ENCODE measurements at regions not wholly inside any gene's neighbourhood (a gene's known extent, or its start where the extent isn't known, plus 50 kb on each side); places are given as distances from the start of the nearest gene placed in this dataset.

DNA sequence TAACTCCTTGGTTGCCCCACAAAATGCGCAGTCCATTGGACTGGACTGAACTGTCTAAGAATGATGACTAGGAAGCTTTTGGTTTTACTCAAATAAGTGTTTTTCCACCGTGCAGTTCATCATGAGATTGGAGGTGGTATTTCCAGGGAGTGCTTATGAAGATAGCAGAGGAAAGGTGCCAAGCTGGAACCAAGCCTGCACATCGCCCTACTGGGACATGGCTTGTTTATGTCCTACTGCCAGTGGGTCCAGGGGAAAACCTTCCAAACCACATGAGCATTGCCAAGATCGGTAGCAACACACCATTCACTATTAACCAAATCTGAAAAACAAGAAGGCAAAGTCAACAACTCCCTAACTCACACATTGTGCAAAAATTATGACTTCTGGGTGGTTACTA lies 54.7 kb upstream of the DSCAM start:
- no peak for DNase-seq (ENCODE audit: low read depth in 4 of 4, low spot score in 1 of 4)

DNA sequence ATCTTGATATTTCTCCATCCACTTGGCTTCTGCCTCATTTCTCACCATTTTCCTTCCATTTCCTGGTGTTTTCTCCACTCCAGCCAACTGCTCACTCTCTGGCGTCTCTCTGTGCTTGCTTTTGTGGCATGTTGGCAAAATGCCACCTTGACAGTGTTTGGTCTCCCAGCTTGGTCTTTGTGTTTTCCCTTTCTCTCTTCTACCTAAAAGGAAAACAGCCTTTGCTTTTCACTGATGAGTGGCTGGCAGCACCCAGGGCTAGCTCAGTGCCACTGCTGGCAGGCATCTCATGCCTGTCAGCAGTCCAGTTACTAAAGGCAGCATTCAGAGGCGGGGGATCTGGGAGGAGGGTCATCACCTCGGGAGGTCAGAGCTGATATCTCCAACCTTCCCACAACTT lies 55.3 kb upstream of the DSCAM start:
- DNase-seq (ENCODE audit: low read depth in 4 of 4, low spot score in 1 of 4) = no peak

DNA sequence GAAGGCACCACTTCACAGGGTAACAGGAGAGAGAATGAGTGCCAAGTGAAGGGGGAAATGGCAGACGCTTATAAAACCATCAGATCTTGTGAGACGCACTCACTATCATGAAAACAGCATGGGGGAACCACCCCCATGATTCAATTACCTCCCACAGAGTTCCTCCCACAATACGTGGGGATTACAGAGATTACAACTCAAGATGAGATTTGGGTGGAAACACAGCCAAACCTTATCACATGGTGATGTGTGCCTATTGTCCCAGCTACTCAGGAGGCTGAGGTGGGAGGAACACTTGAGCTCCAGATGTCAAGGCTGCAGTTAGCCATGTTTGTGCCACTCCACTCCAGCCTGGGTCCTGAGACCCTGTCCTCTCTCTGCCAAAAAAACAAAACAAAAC lies 56.0 kb upstream of the DSCAM start:
- DNase-seq (ENCODE audit: low read depth in 4 of 4, low spot score in 1 of 4) = no peak

DNA sequence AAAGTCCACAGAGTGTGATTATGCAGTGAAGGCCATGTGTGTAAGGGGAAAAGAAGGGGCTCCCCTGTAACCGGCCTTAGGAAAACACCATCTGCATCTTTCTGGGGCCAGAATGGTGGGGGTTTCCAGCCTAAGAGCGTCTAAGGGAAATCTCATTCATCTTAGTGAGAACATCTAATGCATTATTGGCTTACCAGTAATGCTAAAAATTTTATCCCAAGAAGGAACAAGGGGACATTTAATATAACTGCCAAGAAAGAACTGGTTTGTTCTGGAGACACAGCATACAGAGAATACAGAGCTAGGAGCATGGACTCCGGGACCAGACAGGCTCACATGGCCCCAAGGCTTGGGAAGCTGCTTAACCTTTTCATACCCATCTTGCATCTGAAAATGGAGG lies 58.3 kb upstream of the DSCAM start:
- no peak for DNase-seq (ENCODE audit: low read depth in 4 of 4, low spot score in 1 of 4)

- DNase-seq (ENCODE audit: low read depth in 4 of 4, low spot score in 1 of 4) = no peak
These were observed 65.4 kb upstream of the DSCAM start for GRCh38 chr21:40912375-40912774.

GRCh38 chr21:40915114-40915513 lies 68.2 kb upstream of the DSCAM start:
- DNase-seq (ENCODE audit: low read depth in 4 of 4, low spot score in 1 of 4) = no peak

GRCh38 chr21:40923407-40923806 lies 76.4 kb upstream of the DSCAM start:
- DNase-seq (ENCODE audit: low read depth in 4 of 4, low spot score in 1 of 4) = no peak

DNA sequence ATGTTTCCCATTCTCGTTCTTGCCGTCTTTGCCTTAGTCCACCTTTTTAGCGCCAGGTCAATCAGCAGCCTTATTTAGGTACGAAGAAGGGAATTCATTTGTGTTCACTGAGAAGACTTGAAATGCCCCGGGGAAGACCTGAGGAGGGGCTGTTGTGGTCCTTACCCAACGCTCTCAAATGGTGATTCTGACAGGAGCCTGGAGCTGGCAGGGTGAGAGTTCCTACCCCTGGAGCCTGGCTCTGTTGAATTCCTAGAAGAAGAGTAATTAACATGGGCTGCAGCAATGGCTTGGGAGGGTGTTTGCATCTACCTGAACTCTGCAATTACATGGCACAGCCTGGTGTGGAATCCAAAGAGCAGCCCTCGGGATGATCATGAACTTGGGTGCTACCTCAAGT lies 76.9 kb upstream of the DSCAM start:
- no peak for DNase-seq (ENCODE audit: low read depth in 4 of 4, low spot score in 1 of 4)

GRCh38 chr21:40924641-40925040 lies 77.7 kb upstream of the DSCAM start:
- no peak for DNase-seq (ENCODE audit: low read depth in 4 of 4, low spot score in 1 of 4)

DNA sequence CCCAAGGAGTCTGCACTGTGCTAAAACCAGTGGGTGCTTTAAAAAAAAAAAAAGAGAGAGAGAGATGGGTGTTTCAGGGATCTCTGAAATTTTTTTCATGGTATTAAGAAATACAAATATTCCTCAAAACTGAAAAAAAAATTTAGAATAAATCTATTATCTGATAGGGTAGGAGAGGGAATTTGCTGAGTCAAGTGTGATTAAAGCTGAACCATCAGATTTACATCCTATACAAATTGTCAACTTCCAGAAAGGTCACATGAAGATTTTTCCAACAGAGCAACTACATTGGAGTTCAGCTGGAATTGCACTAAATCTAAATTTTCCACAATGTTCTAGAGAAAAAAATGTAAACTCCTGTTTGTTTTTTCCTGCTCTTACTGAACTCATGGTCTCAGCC lies 79.3 kb upstream of the DSCAM start:
- no peak for DNase-seq (ENCODE audit: low read depth in 4 of 4, low spot score in 1 of 4)

GRCh38 chr21:40929833-40930232 lies 82.9 kb upstream of the DSCAM start:
- no peak for DNase-seq (ENCODE audit: low read depth in 4 of 4, low spot score in 1 of 4)

GRCh38 chr21:40931197-40931596 lies 84.2 kb upstream of the DSCAM start:
- DNase-seq (ENCODE audit: low read depth in 4 of 4, low spot score in 1 of 4) = no peak

- DNase-seq (ENCODE audit: low read depth in 4 of 4, low spot score in 1 of 4) = no peak
These were observed 89.2 kb upstream of the DSCAM start for GRCh38 chr21:40936178-40936577.

DNA sequence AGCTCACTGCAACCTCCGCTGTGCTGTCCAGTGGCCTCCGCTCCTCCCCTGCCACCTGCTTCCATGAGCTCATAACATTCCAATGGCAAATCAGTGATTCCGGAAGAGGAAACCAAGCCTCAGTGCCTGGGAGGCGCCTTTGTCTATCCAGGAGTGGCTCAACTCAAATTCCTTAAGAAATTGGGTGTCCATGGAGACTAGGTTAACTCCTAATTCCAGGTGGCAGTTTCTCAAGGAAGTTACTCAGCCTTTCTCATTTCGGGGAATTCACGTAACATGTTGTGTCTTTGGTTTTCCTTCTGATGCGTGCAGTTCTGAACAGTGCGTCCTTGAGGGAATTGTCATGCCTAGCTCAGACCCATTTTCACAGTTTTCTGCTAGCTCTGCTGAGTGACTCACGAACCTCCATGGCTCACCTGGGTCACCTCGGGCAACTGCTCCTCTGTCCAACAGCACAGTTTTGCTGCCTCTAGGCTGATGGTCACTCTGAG lies 89.9 kb upstream of the DSCAM start:
- no peak for DNase-seq (ENCODE audit: low read depth in 4 of 4, low spot score in 1 of 4)

GRCh38 chr21:40938078-40938477 lies 91.1 kb upstream of the DSCAM start:
- DNase-seq (ENCODE audit: low read depth in 4 of 4, low spot score in 1 of 4) = no peak

DNA sequence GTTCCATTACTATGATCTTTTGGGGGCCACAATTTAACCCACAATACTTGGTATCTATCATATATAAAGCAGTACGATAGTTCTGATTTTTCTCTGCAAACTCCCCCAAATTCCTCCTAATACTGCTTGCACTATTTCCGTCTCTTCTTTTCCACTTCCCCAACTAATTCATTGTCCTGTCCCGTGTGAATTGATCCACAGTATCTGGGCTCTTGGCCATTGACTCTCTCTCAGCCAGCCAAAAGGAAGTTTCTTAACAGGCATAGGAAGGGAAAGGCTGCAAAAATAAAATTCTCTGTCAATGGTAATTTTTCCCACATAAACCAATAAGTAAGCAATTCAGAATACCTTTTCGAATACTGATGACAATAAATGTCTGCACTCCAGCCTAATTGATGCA lies 91.7 kb upstream of the DSCAM start:
- DNase-seq (ENCODE audit: low read depth in 4 of 4, low spot score in 1 of 4) = no peak

DNA sequence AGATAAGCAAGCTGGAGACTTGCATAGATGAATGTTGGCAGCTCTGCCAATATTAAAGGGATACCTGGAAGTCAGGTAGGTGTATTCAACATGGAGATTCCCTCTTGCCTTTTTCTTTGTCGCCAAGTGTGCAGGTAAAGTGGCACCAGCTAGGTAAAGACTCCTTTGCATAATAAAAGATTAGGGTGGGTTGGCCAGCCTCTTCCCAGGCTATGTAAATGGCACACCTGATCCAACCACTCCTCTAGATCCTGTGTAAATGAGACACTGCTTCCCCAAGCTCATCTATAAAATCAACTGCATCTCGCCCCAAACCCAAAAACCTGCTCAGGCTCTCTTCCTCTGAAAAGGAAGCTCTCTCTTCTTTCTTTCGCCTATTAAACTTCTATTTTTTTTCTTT lies 100.8 kb upstream of the DSCAM start:
- DNase-seq (ENCODE audit: low read depth in 4 of 4, low spot score in 1 of 4) = no peak

DNA sequence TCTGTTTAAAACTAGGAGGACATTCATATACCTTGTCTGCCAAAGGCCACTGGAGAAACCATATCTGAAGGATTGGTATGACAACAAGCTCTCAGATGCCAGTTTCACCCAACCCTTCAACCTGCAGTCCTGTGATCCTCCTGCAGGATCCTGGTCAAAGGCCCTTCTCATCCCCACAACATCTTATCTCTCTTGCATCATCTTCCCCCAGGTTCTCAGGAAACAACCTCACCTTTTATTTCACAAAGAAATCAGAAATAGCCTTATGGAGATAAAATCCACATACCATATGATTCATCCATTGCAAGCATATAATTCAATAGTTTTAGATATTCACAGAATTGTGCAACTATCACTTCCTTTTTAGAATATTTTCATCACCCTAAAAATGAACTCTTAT lies 104.0 kb upstream of the DSCAM start:
- no peak for DNase-seq (ENCODE audit: low read depth in 4 of 4, low spot score in 1 of 4)

- no peak for DNase-seq (ENCODE audit: low read depth in 4 of 4, low spot score in 1 of 4)
These were observed 105.8 kb upstream of the DSCAM start for GRCh38 chr21:40952551-40953323.

DNA sequence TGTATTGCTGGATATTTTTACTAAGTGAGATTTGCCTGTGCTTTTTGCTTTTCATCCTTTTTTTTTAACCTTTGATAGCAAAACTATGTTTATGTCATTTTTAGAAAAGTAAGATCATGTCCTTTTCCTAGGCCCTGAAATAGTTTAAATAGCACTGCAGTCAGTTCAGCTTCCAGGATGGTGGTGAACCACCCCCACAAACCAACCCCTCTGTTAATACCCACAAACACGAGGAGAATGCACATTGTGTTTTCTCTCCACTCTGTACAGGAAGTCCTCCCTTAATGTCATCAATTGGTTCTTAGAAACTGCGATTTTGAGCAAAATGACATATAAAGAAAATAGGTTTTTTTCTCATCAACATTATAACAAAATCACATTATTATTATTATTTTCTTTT lies 117.7 kb upstream of the DSCAM start:
- no peak for DNase-seq (ENCODE audit: low read depth in 4 of 4, low spot score in 1 of 4)

DNA sequence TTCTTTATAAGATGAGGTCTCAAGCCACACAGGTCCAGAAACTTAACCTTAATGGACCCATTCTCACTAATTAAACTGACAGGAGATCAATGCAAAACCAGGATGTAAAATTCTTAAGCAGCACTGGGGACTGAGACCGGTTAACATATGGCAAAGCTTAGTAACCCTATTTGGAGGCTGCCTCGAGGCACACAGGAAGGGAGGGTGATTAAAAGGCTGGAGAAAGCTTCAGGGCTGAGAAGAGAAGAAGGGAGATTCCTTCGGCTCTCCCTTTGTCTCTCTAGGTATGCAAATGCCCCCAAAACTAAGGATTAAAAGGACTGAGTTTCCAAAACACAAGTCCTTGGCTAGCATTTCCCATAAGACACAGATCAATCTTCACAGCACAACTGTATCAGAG lies 120.8 kb upstream of the DSCAM start:
- no peak for DNase-seq (ENCODE audit: low read depth in 4 of 4, low spot score in 1 of 4)

- no peak for DNase-seq (ENCODE audit: low read depth in 4 of 4, low spot score in 1 of 4)
These were observed 125.2 kb upstream of the DSCAM start for GRCh38 chr21:40972151-40972550.

Measured in stimulated activated CD4-positive, alpha-beta T cell treated with anti-CD3 and anti-CD28 coated beads, Interleukin-1b, Interleukin-23, amount 100 ng/mL, for 24 hours (primary cell).